Naive thymus-derived CD4-positive, alpha-beta T cell (primary cell): ENCODE measurements at regions not wholly inside any gene's neighbourhood (a gene's known extent, or its start where the extent isn't known, plus 50 kb on each side); places are given as distances from the start of the nearest gene placed in this dataset.
A peak's percentile ranks its signal among the peaks of the same experiment; 100 is the strongest.
"Not testable (repeated sequence)": the region's sequence is repeated elsewhere in the genome, so short reads cannot be mapped to it uniquely, and the experiment has no call there.

Experiments
- ATAC-seq: fragments of 150-1000 bp; cut with Tn5 transposase; 2 replicates; pipeline ENCODE4 v1.10.0; 2021; ENCODE audit warnings: mild to moderate bottlenecking, moderate library complexity
- CTCF ChIA-PET: fragments of 350-600 bp; sonication (Branson Sonifier 250); formaldehyde crosslinking; loops from one replicate; lab custom pipeline; 2021; ENCODE audit warnings: antibody characterized with exemption; lab: Charles Lee
- POLR2A ChIA-PET: fragments of 350-600 bp; sonication (Branson Sonifier 250); formaldehyde crosslinking; loops from one replicate; lab custom pipeline; 2021; ENCODE audit warnings: antibody characterized with exemption, inconsistent platforms; lab: Charles Lee
- DNase-seq, 9 donors: peaks; one replicate each; pipeline versions ENCODE4 v3.0.0 to v3.0.0-alpha.2; 2020 to 2022; ENCODE audit warnings: mixed read lengths in 1 of 9
- H3K27ac ChIP-seq: one replicate; pipeline ENCODE4 v1.7.0; 2013; ENCODE audit warnings: mild to moderate bottlenecking, low read depth, low read length, moderate library complexity
- H3K27me3 ChIP-seq, 2 donors: one replicate each; pipeline ENCODE4 v1.7.0; 2013; ENCODE audit warnings: low read length in 2 of 2, mild to moderate bottlenecking in 2 of 2, moderate library complexity in 2 of 2; ENCODE audit not compliant: control insufficient read depth in 2 of 2, insufficient read depth in 2 of 2
- H3K36me3 ChIP-seq, 3 experiments: 1 replicate in 2 of 3; 2 replicates in 1 of 3; pipeline ENCODE4 v1.7.0; 2013; ENCODE audit warnings: low read length in 3 of 3, mild to moderate bottlenecking in 3 of 3, moderate library complexity in 1 of 3; ENCODE audit not compliant: insufficient read depth in 3 of 3, control insufficient read depth in 2 of 3
- H3K4me1 ChIP-seq, 2 donors: one replicate each; pipeline ENCODE4 v1.7.0; 2013; ENCODE audit warnings: low read length in 2 of 2, mild to moderate bottlenecking in 2 of 2, moderate library complexity in 1 of 2; ENCODE audit not compliant: control insufficient read depth in 2 of 2, insufficient read depth in 2 of 2
- H3K4me3 ChIP-seq: 2 replicates; pipeline ENCODE4 v1.7.0; 2013; ENCODE audit warnings: mild to moderate bottlenecking, low read length
- H3K9me3 ChIP-seq, 3 experiments: 1 replicate in 2 of 3; 2 replicates in 1 of 3; pipeline ENCODE4 v1.7.0; 2013; ENCODE audit warnings: low read length in 3 of 3; ENCODE audit not compliant: control insufficient read depth in 2 of 3
- H3K27ac Mint-ChIP-seq, 9 donors: one replicate each; pipeline ENCODE4 v1.8.0; 2020 to 2022; ENCODE audit warnings: mixed read lengths in 9 of 9, mild to moderate bottlenecking in 8 of 9, moderate library complexity in 5 of 9, inconsistent platforms in 2 of 9
- H3K27me3 Mint-ChIP-seq, 5 donors: one replicate each; pipeline ENCODE4 v1.8.0; 2021 to 2022; ENCODE audit warnings: mixed read lengths in 5 of 5, mild to moderate bottlenecking in 1 of 5
- H3K36me3 Mint-ChIP-seq, 5 donors: one replicate each; pipeline ENCODE4 v1.8.0; 2020 to 2022; ENCODE audit warnings: mixed read lengths in 5 of 5, mild to moderate bottlenecking in 3 of 5, inconsistent platforms in 1 of 5
- H3K4me1 Mint-ChIP-seq, 7 donors: one replicate each; pipeline ENCODE4 v1.8.0; 2020 to 2022; ENCODE audit warnings: mixed read lengths in 7 of 7, mild to moderate bottlenecking in 3 of 7, inconsistent platforms in 1 of 7
- H3K4me3 Mint-ChIP-seq, 10 donors: one replicate each; pipeline ENCODE4 v1.8.0; 2020 to 2022; ENCODE audit warnings: mild to moderate bottlenecking in 10 of 10, mixed read lengths in 10 of 10, moderate library complexity in 6 of 10, inconsistent platforms in 2 of 10
- H3K9me3 Mint-ChIP-seq, 11 donors: one replicate each; pipeline ENCODE4 v1.8.0; 2020 to 2022; ENCODE audit warnings: mixed read lengths in 11 of 11, mild to moderate bottlenecking in 4 of 11, inconsistent platforms in 1 of 11, moderate library complexity in 1 of 11
- intact Hi-C, 2 donors: fragments of 100-400 bp; cut with micrococcal nuclease; formaldehyde crosslinking; loops; one replicate each; pipeline ENCODE4 v1.15.1; 2023

DNA sequence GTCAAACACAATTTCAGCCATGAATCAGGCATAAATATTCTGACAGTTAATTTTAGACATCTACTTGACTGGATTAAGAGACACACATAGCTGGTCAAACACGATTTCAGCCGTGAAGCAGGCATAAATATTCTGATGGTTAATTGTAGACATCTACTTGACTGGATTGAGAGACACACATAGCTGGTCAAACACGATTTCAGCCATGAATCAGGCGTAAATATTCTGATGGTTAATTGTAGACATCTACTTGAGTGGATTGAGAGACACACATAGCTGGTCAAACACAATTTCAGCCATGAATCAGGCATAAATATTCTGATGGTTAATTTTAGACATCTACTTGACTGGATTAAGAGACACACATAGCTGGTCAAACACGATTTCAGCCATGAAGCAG lies 106.4 kb downstream of the OR4F3 start:
- DNase-seq: peak in 1 of 9 donors; percentile 0
- H3K27me3 Mint-ChIP-seq, H3K36me3 Mint-ChIP-seq, H3K4me3 Mint-ChIP-seq, H3K27ac ChIP-seq, H3K36me3 ChIP-seq, CTCF ChIA-PET, H3K4me3 ChIP-seq, intact Hi-C loops, H3K27me3 ChIP-seq, H3K9me3 ChIP-seq, H3K4me1 Mint-ChIP-seq, H3K27ac Mint-ChIP-seq, ATAC-seq, H3K9me3 Mint-ChIP-seq, POLR2A ChIA-PET, H3K4me1 ChIP-seq: not testable (repeated sequence)
